ENCODE measurements at regions not wholly inside any gene's neighbourhood (a gene's known extent, or its start where the extent isn't known, plus 50 kb on each side); places are given as distances from the start of the nearest gene placed in this dataset.

- Histone ChIP-seq H3K36me3 (replicated peaks) (no peaks in the 10 kb centered on the region), H3K4me3 (ENCODE audit: low read depth, low read length) (no peak overlapping the region), H3K27ac (no peak overlapping the region), H3K27me3 (replicated peaks) (no peaks in the 10 kb centered on the region)
- no peak for TF ChIP-seq CTCF (IDR thresholded peaks at IDR 0.05; ENCODE audit: low read depth, low read length, missing control alignments)
- in situ Hi-C loops (cut with HindIII; ENCODE audit: low pct_ligation_motif_present, low sequenced_read_pairs), result no loop called here
- no peak for DNase-seq
Measured at GRCh38 chr16:8236816-8237215, 353.5 kb downstream of the TMEM114 start.

DNA sequence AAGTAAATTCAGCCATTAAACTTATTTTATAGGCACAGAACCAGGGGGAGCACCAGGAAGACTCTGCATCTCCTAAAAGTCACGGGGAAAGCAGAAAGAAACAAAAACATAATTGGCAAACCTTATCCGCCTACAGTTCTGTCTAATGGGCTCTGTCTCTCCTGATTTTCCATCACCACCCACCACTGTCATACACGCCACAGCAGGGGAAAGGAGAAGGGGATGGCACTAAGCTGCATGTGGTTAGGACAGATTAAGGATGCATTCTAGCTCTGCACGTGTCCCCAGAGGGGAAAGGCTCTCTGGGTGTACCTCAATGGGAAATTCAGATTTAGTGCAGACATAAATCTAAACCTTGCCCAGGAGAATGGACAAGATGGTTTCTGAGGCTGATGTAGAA lies 359.8 kb downstream of the TMEM114 start:
- no peak overlapping the region for H3K27ac ChIP-seq
- DNase-seq, result no peak
- H3K36me3 ChIP-seq (replicated peaks), result no peaks in the 10 kb centered on the region
- H3K4me3 ChIP-seq (ENCODE audit: low read depth, low read length), result no peak overlapping the region
- in situ Hi-C loops (cut with HindIII; ENCODE audit: low pct_ligation_motif_present, low sequenced_read_pairs), result no loop called here
- H3K27me3 ChIP-seq (replicated peaks), result no peaks in the 10 kb centered on the region
- no peak for TF ChIP-seq CTCF (IDR thresholded peaks at IDR 0.05; ENCODE audit: low read depth, low read length, missing control alignments)

DNA sequence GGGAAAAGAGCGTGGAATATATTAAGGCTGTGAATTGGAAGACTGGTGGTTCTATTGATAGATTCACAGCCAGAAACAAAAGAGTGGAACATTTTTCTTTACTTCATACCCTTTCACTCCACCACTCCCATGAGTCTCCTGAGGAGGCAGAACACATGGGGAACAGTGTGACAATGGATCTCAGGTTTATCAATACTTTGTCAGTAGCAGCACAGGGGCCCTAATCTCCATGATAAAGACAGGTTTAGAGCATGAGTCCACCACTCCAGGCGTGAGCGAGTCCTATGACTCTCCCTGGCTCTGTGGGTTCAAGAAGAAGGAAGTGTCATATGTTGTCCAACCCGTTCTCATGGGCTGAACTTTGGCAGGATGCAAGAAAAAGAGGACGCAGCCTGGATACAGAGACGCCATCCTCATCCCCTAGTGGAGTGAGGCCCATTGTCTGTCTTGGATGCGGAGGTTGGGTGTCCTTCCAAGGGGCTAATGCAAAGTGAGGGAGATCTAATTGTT lies 361.2 kb downstream of the TMEM114 start:
- H3K4me3 ChIP-seq (ENCODE audit: low read depth, low read length), result no peak overlapping the region
- no peak overlapping the region for H3K27ac ChIP-seq
- no peaks in the 10 kb centered on the region for H3K36me3 ChIP-seq (replicated peaks)
- H3K27me3 ChIP-seq (replicated peaks), result no peaks in the 10 kb centered on the region
- in situ Hi-C loops (cut with HindIII; ENCODE audit: low pct_ligation_motif_present, low sequenced_read_pairs), result no loop called here
- no peak for TF ChIP-seq CTCF (IDR thresholded peaks at IDR 0.05; ENCODE audit: low read depth, low read length, missing control alignments)
- DNase-seq, result no peak

DNA sequence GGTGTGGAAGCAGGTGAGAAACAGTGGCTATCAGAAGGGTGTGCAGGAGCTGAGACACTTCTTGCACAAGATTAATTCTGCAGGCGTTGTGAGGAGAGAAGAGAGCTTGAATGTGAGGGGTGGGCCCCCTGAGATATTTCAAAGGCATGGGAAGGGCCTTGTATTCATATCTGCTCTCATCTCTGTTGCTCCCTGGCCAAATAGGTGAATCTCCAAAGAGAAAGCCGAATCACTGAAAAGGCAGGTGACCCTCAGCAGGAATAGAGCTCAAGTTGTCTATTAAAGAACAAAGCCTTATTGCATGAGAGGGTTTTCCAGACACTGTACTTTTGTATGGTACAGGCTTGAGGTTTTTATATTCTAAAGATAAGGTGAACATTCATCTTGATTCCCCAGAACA lies 373.1 kb downstream of the TMEM114 start:
- Histone ChIP-seq H3K27me3 (replicated peaks) (no peaks in the 10 kb centered on the region), H3K36me3 (replicated peaks) (no peaks in the 10 kb centered on the region), H3K4me3 (ENCODE audit: low read depth, low read length) (no peak overlapping the region), H3K27ac (no peak overlapping the region)
- TF ChIP-seq CTCF (IDR thresholded peaks at IDR 0.05; ENCODE audit: low read depth, low read length, missing control alignments), result no peak
- in situ Hi-C loops (cut with HindIII; ENCODE audit: low pct_ligation_motif_present, low sequenced_read_pairs), result no loop called here
- no peak for DNase-seq

- DNase-seq, result no peak
- H3K27me3 ChIP-seq (replicated peaks), result no peaks in the 10 kb centered on the region
- H3K4me3 ChIP-seq (ENCODE audit: low read depth, low read length), result no peak overlapping the region
- no peak overlapping the region for H3K27ac ChIP-seq
- no peak for TF ChIP-seq CTCF (IDR thresholded peaks at IDR 0.05; ENCODE audit: low read depth, low read length, missing control alignments)
- in situ Hi-C loops (cut with HindIII; ENCODE audit: low pct_ligation_motif_present, low sequenced_read_pairs), result no loop called here
- no peaks in the 10 kb centered on the region for H3K36me3 ChIP-seq (replicated peaks)
Measured at GRCh38 chr16:8204769-8205168, 385.5 kb downstream of the TMEM114 start.

GRCh38 chr16:8204096-8204495 lies 386.2 kb downstream of the TMEM114 start:
- H3K27me3 ChIP-seq (replicated peaks), result no peaks in the 10 kb centered on the region

More at GRCh38 chr16:8204096-8204495, 386.2 kb downstream of the TMEM114 start:
- no peak for TF ChIP-seq CTCF (IDR thresholded peaks at IDR 0.05; ENCODE audit: low read depth, low read length, missing control alignments)
- H3K36me3 ChIP-seq (replicated peaks), result no peaks in the 10 kb centered on the region
- no peak overlapping the region for H3K27ac ChIP-seq
- H3K4me3 ChIP-seq (ENCODE audit: low read depth, low read length), result no peak overlapping the region
- in situ Hi-C loops (cut with HindIII; ENCODE audit: low pct_ligation_motif_present, low sequenced_read_pairs), result no loop called here
- no peak for DNase-seq

Data from brain microvascular endothelial cell (primary cell).